ENCODE measurements at regions not wholly inside any gene's neighbourhood (a gene's known extent, or its start where the extent isn't known, plus 50 kb on each side); places are given as distances from the start of the nearest gene placed in this dataset.

DNA sequence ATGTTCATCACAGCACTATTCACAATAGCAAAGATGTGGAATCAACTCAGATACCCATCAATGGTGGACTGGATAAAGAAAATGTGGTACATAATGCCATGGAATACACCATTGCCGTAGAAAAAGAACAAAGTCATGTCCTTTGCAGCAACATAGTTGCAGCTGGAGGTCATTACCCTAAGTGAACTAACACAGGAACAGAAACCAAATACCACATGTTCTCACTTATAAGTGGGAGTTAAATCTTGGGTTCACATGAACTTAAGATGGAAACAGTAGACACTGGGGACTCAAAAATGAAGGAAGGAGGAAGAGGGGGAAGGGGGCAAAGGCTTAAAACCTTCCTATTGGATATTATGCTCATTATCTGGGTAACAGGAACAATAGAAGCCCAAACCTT, 228.1 kb upstream of the RAB6C start:
- no peak for DNase-seq (ENCODE audit: low read depth)

GRCh38 chr2:129752176-129752575, 227.3 kb upstream of the RAB6C start:
- DNase-seq (ENCODE audit: low read depth), result no peak

- no peak for DNase-seq (ENCODE audit: low read depth)
These were observed 226.8 kb upstream of the RAB6C start for GRCh38 chr2:129752686-129753085.

DNA sequence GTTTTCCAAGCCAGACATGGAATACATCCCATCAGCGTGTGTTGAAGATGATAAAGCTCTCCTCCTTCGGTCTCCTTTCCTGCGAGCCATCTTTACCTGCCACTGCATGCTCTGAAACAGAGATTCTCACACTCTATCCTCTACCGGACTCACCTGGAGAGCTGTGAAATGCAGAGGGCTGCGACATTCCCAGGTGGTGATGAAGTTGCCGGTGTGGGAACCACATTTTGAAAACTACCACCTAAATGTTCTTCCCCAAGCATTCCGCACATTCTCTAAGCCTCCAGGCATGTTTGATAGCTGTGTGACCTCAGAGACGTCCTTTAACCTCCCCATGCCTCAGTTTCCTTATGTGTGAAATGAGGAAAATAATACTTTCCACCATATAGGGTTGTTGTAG, 226.2 kb upstream of the RAB6C start:
- DNase-seq (ENCODE audit: low read depth), result no peak

DNA sequence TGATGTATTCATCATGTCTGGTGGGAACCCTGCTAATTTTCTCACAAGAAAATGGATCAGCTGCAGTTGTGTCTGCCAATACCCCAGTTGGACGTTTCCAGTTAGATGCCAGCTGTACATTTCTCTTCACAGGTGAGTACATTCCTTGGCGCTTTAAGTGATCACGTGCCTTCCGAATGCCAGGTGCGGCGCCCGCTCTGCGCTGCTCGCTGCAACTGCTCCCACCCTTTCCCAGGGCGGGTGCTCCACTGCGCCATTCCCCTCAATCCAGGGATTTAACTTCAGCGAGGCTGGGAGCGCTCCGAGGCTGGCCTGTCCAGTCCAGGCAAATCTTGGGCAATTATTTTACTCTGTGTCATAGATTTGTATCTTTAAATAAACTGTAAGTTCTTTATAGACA, 225.0 kb upstream of the RAB6C start:
- no peak for DNase-seq (ENCODE audit: low read depth)

DNA sequence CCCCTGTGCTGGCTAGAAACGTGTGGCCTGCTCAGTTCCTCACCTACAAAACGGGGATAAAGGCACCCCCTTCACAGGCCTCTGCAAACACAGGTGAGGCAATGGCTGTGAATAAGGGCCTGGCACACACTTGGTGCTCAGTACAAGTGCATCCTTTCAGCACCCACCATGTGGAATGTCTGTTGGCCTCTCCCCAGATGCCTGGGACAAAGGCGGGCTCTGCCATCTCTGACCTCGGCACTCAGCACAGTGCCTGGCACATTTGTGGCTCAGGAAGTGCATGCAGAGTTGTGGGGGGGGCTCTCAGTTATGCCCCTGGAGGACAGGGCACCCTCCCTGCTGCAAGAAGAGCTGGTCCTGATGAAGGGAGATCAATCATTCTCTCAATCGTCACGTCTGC, 224.6 kb upstream of the RAB6C start:
- DNase-seq (ENCODE audit: low read depth), result no peak

DNA sequence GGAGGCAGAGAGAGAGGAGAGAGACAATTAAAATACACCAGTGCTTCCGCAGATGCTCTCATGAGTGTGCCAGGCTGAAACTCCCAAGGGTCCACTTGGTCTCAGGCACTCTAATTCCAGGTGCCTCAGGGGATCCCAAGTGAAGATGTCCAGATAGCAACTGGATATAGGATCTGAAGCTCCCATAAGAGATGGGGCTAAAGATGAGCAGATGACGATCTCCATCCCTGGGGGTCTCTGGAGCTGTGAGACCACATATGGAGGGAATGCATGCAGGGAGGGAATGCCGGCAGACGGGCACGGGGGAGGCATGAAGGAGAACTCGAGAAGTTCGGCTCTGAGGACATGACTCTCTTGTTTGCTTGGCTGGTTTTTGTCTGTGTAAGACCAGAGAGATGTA, 223.7 kb upstream of the RAB6C start:
- DNase-seq (ENCODE audit: low read depth), result no peak

- no peak for DNase-seq (ENCODE audit: low read depth)
These were observed 223.2 kb upstream of the RAB6C start for GRCh38 chr2:129756276-129756675.

GRCh38 chr2:129757366-129757914, 222.0 kb upstream of the RAB6C start:
- DNase-seq (ENCODE audit: low read depth), result no peak

DNA sequence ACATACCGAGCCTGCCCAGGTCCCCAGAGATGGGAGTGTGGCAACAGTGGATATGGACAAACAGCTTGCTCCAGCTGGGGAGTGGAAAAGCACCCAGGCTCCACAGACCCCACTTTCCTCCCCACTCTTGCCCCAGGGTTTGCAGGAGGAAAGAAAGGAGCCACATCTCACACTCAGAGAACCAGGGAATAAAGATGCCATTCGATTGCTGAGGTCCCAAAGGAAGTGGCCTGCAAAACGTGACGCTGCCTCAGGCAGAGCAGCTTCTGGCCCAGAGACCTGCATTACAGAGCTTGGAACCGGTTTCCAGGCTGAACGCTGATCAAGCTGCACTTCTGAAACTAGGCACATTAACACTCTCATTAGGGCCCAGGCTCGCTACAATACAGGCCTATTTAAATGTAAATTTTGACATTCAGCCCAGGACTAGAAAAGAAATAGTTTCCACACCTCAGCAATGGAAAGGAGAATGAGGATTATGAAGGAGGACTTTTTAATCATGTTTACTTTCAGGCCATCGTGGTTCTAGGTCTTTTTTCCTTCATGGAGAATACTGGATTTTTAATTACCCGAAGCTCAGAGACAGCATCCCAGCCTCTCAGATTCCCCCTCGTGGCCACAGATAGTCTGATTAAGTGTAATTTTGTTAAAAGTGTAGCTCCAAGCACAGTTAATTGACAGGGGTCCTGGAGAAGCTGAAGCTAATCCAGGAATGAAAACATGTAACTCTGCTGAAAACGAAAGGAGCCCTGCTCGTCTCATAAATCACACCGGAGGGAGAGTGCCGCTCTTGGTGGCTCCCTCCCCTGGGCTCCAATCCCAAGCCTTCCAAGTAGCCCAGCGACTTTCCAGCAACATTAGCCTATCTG, 221.3 kb upstream of the RAB6C start:
- no peak for DNase-seq (ENCODE audit: low read depth)

DNA sequence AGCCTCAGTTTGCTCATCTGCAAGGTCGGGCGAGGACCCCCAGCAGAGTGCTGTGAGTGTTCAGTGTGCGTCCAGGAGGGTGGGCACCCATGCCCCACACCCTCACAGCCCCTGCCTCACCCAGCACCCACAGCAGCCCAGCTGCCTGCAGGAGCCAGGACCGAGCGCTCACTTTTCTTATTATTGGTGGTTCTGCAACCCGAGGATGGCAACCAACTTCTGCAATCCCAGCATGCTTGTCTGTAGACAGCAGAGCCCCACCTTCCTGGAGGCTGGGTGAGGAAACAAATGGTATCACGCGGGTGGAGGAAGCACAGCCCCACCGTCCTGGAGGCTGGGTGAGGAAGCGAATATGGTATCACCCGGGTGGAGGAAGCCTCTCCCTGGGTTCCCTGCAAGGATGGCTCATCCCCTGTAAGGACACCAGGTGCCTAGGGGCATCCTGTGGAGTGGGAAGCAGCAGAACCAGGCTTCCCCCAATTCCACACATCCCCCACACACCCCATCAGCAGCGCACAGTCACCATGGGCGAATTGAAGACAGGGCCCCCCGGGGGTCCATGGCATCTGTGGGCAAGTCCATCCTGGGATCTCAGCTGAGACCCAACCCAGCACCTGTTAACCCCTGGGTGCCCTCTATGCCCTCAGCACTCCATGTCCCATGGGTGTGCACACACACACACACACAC, 220.5 kb upstream of the RAB6C start:
- DNase-seq (ENCODE audit: low read depth), result no peak

DNA sequence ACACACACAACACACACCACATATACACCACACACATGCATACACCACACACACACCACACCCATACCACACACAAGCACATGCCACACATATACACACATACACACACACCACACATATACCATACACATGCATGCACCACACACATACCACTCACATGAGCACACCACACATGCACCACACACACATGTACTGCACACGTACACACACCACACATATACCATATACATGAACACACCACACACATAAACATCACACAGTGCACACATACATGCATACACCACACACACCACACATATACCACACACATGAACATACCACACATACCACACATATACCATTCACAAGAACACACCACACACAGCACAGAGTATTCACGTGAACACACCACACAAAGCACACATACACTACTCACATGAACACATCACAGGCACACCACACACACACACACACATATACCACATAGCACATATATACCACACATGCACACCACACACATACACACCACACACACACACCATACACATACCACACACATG, 219.9 kb upstream of the RAB6C start:
- no peak for DNase-seq (ENCODE audit: low read depth)

GRCh38 chr2:129760669-129761068, 218.8 kb upstream of the RAB6C start:
- no peak for DNase-seq (ENCODE audit: low read depth)

DNA sequence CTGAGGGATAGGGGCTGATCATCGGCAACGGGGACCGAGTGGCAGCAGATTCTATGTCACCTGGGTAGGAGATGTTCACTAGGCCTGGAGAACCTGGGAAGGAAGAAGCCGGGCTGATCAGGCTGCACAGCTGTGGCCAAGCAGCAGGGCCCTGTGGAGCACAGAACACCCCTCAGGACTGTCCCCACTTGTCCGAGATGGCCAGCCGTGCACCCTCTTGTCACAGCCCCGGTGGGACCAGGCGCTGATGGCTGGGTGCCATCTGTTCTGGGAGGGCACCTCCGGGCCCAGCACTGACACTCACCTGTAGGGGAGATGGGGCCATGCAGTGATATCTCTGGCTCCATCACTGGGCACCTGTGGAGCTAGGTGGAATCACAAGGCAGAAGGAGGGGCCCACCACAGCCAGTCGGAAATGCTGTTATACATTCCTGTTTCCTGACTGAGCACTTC, 217.9 kb upstream of the RAB6C start:
- no peak for DNase-seq (ENCODE audit: low read depth)

DNA sequence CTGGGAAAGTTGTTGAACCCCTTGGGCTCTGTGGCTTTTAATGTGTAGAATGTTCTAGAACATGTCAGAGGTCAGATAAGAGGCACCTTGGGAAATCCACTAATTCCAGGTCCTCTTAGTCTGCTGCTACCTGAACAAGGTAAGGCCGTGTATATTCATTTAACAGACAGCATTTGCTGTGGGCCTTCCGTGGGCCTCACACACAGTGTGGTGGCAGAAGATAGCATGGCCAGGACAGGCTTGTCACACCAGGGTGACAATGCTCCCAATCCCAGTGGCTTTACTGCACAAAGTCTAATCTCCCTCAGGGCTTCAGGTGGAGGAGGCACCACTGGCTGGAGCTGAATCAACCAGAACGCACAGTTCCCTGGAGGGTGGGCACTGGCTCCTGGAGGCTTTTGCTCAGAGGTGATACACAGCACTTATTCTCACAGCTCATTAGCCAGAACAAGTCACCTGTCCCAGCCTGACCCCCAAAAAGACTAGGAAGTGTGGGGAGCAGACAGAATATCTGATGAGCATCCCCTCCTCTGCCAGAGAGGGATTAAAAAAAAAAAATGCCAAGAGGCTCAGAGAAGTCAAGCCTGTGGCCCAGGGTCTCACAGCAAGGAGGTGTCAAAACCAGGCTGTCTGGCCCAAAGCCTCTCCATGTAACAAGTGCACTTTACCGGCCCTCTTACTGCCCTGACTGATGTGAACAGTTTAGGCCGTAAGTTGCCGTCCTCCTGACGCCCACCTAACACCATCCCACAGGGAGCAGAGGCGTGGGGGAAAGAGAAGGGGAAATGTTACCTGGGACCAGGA, 216.9 kb upstream of the RAB6C start:
- no peak for DNase-seq (ENCODE audit: low read depth)

- DNase-seq (ENCODE audit: low read depth), result no peak
These were observed 216.1 kb upstream of the RAB6C start for GRCh38 chr2:129763190-129763846.

GRCh38 chr2:129763966-129764365, 215.5 kb upstream of the RAB6C start:
- DNase-seq (ENCODE audit: low read depth), result no peak

- DNase-seq (ENCODE audit: low read depth), result no peak
These were observed 214.8 kb upstream of the RAB6C start for GRCh38 chr2:129764376-129765325.

DNA sequence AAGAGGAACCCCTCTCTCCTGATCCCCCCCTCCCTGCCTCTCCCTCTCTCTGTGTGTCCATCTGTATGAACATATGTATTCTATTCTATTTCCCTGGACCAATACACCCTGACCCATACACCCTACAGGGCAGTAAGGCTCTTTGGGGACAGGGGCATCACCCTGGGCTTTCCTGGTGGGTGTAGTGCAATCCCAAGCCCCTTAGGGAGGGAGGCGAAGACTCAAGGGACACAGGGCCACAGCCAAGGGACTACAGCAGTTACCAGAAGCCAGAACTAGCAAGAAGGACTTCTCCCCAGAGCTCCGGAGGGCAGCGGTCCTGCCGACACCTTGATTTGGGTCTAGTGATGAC, 214.2 kb upstream of the RAB6C start:
- no peak for DNase-seq (ENCODE audit: low read depth)

DNA sequence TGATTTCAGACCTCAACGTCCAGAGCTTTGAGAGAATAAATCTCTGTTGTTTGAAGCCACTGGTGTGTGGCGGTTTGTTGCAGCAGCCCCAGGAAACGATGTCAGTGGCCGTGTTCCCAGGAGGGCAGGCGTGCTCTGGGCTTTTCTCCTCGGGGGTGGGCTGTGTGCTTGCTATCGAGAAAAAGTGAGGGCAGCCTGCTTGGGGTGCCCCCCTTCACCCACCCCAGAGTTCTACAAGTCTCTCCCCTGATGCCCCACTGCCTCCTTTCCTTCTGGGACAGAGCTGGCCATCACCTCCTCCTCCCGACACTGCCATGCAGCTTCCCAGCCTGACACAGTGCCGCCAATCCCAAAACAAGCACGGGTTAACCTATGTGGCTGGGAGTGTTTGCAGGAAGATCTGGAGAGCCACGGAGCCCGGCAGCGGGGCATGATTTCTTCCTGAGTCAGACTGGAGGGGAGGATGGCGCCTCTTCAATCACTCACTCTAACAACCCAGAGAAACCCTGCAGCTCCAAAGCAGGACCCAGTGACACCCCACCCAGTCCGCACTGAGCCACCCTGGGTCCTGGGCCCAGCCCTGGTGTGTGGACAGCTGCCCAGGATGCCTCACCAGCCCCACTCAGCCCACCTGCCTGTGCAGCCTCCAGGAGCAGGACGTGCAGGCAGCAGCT, 213.7 kb upstream of the RAB6C start:
- no peak for DNase-seq (ENCODE audit: low read depth)
